Glutamatergic neuron (in vitro differentiated cells): ENCODE measurements at regions not wholly inside any gene's neighbourhood (a gene's known extent, or its start where the extent isn't known, plus 50 kb on each side); places are given as distances from the start of the nearest gene placed in this dataset.
A peak's percentile ranks its signal among the peaks of the same experiment; 100 is the strongest.
"Not testable (repeated sequence)": the region's sequence is repeated elsewhere in the genome, so short reads cannot be mapped to it uniquely, and the experiment has no call there.

Experiments
- DNase-seq: peaks from one replicate; pipeline ENCODE4 v3.0.0; 2022
- H3K27ac Mint-ChIP-seq: one replicate; pipeline ENCODE4 v1.8.0; 2020; ENCODE audit warnings: mild to moderate bottlenecking, mixed read lengths, inconsistent platforms; ENCODE audit not compliant: unreplicated experiment
- H3K27me3 Mint-ChIP-seq: one replicate; pipeline ENCODE4 v1.8.0; 2020; ENCODE audit warnings: mild to moderate bottlenecking, moderate library complexity, mixed read lengths, inconsistent platforms; ENCODE audit not compliant: unreplicated experiment
- H3K36me3 Mint-ChIP-seq: one replicate; pipeline ENCODE4 v1.8.0; 2020; ENCODE audit warnings: mild to moderate bottlenecking, mixed read lengths, inconsistent platforms; ENCODE audit not compliant: unreplicated experiment
- H3K4me1 Mint-ChIP-seq: one replicate; pipeline ENCODE4 v1.8.0; 2020; ENCODE audit warnings: mild to moderate bottlenecking, low read depth, mixed read lengths, inconsistent platforms; ENCODE audit not compliant: unreplicated experiment
- H3K4me3 Mint-ChIP-seq: one replicate; pipeline ENCODE4 v1.8.0; 2020; ENCODE audit warnings: mild to moderate bottlenecking, mixed read lengths, inconsistent platforms; ENCODE audit not compliant: unreplicated experiment
- H3K9me3 Mint-ChIP-seq: one replicate; pipeline ENCODE4 v1.8.0; 2020; ENCODE audit warnings: mild to moderate bottlenecking, moderate library complexity, mixed read lengths, inconsistent platforms; ENCODE audit not compliant: unreplicated experiment
- TF ChIP-seq, protein P1 (sequence below): fragments of 200-600 bp; sonication (generic); IDR thresholded peaks from one replicate; pipeline ENCODE4 v1.5.0; 2021; ENCODE audit not compliant: partially characterized antibody, unreplicated experiment

DNA sequence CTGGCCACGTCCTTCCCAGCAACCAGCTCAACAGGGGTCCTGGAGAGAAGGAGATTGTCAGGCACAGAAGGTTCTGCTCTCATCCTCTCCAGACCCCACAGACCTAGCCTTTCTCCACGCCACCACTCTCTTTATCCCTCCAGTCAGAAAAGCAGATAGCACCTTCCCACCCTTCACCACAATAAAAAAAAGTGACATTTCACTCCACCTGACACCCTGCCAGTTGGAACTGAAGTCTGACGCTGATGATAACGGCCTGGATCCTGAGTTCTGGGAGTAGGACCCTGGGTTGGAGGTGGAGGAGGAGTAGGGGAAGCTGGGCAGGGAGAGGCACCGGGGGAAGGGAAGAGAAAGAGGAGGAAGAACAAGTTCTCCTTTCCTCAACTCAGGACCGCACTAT is 127.5 kb upstream of the ANO1 start:
- H3K27me3 Mint-ChIP-seq: peaks cover 5% of the 10 kb centered on the region
- TF ChIP-seq, protein P1, sequence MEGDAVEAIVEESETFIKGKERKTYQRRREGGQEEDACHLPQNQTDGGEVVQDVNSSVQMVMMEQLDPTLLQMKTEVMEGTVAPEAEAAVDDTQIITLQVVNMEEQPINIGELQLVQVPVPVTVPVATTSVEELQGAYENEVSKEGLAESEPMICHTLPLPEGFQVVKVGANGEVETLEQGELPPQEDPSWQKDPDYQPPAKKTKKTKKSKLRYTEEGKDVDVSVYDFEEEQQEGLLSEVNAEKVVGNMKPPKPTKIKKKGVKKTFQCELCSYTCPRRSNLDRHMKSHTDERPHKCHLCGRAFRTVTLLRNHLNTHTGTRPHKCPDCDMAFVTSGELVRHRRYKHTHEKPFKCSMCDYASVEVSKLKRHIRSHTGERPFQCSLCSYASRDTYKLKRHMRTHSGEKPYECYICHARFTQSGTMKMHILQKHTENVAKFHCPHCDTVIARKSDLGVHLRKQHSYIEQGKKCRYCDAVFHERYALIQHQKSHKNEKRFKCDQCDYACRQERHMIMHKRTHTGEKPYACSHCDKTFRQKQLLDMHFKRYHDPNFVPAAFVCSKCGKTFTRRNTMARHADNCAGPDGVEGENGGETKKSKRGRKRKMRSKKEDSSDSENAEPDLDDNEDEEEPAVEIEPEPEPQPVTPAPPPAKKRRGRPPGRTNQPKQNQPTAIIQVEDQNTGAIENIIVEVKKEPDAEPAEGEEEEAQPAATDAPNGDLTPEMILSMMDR: no peak
- no peak for DNase-seq
- H3K4me1 Mint-ChIP-seq: no peaks in the 10 kb centered on the region
- H3K9me3 Mint-ChIP-seq: peaks cover 3% of the 10 kb centered on the region
- H3K27ac Mint-ChIP-seq: no peak overlapping the region
- peaks cover under 1% of the 10 kb centered on the region for H3K36me3 Mint-ChIP-seq
- H3K4me3 Mint-ChIP-seq: no peak overlapping the region

DNA sequence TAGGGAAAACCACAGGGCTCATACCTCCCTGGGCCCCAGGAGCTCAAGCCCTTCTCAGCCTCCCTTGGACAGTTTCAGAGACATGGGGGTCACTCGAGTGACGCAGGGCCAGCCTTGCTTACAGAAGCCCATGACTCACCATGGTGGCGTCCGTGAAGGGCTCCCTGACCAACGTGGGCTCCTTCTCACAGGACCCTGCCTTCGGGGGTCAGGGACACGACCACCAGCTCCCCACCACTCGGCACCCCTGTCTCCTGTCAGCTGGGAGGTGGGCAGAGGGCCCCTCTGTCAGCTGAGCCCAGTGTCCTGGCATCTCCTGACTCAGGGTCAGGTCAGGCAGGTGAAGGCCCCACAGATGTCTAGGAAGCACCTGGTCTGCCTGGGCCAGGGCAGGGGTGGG is 126.3 kb upstream of the ANO1 start:
- Mint-ChIP-seq H3K27me3 (peaks cover 9% of the 10 kb centered on the region), H3K9me3 (peaks cover 3% of the 10 kb centered on the region), H3K4me1 (no peaks in the 10 kb centered on the region), H3K36me3 (peaks cover 5% of the 10 kb centered on the region), H3K4me3 (no peak overlapping the region), H3K27ac (no peak overlapping the region)
- DNase-seq: no peak
- TF ChIP-seq, protein P1: no peak

DNA sequence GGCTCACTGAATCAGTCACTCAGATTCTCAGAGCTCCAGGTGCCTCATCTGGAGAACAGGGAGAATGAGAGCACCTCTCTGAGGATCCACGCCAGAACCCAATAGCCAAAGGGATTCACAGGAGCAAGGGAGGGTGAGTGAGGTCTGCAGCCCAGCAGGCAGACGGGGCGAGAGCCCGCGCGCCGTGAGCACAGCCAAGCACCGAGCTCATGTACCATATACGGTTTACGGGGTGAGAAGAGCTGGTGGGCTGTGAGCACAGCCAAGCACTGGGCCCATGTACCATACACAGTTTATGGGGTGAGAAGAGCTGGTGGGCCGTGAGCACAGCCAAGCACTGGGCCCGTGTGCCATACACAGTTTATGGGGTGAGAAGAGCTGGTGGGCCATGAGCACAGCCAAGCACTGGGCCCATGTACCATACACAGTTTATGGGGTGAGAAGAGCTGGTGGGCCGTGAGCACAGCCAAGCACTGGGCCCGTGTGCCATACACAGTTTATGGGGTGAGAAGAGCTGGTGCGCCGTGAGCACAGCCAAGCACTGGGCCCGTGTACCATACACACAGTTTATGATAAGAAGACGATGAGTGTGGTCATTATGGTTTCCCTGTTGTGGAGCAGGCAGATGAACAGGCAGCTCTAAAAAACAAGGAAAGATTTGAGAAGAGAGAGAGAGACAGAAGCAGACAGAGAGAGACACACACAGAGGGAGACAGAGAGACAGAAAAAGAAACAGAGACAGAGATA is 125.7 kb upstream of the ANO1 start:
- H3K27me3 Mint-ChIP-seq, H3K4me1 Mint-ChIP-seq, H3K4me3 Mint-ChIP-seq, DNase-seq, H3K9me3 Mint-ChIP-seq, H3K36me3 Mint-ChIP-seq: not testable (repeated sequence)
- peak overlapping the region; percentile 60 for H3K27ac Mint-ChIP-seq

DNA sequence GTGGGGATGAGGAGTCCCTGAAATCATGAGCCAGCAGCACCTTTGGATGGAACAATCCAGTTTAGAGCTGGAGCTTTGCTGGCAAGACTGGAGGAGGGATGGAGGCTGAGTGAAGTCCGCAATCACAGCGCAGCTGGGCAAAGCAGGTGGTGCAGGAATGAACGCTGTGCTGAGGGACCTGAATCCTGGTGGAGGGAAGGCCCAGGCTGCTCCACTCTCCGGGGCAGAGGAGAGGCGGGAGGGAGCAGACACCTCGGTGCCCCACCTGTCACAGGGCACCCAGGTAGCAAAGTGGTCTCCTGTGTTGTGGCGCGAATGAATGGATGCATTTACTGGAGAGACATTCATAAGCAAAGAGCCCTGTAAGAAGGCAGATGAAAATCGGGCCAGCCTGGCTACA is 124.8 kb upstream of the ANO1 start:
- no peaks in the 10 kb centered on the region for H3K4me1 Mint-ChIP-seq
- TF ChIP-seq, protein P1: no peak
- H3K27me3 Mint-ChIP-seq: peaks cover 9% of the 10 kb centered on the region
- peaks cover 5% of the 10 kb centered on the region for H3K36me3 Mint-ChIP-seq
- H3K9me3 Mint-ChIP-seq: peaks cover 3% of the 10 kb centered on the region
- H3K27ac Mint-ChIP-seq: no peak overlapping the region
- DNase-seq: no peak
- no peak overlapping the region for H3K4me3 Mint-ChIP-seq

DNA sequence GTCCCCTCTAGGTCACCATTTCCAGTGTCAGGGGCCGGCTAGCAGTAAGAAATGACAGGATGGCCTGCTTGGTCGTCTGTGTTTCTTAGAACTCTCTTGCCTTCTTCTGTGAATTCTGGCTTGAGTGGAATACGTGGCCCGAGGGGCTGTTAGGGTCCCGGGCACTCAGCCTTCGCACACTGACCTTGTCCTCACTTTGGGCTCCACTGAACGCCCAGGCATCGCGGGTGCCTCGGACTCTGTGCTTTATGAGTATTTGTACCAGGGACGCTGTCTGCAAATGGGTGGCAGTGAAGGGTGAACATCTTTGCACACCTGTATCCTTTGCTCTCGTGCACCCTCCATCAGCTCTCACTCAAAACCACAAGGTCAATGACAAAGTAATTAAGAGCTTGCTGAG is 123.4 kb upstream of the ANO1 start:
- no peak for DNase-seq
- Mint-ChIP-seq H3K27ac (no peak overlapping the region), H3K36me3 (peaks cover 11% of the 10 kb centered on the region), H3K27me3 (peaks cover 9% of the 10 kb centered on the region), H3K9me3 (peaks cover 6% of the 10 kb centered on the region), H3K4me1 (no peaks in the 10 kb centered on the region), H3K4me3 (no peak overlapping the region)
- TF ChIP-seq, protein P1: no peak
